ENCODE measurements at regions not wholly inside any gene's neighbourhood (a gene's known extent, or its start where the extent isn't known, plus 50 kb on each side); places are given as distances from the start of the nearest gene placed in this dataset.
"Not testable (repeated sequence)": the region's sequence is repeated elsewhere in the genome, so short reads cannot be mapped to it uniquely, and the experiment has no call there.

DNA sequence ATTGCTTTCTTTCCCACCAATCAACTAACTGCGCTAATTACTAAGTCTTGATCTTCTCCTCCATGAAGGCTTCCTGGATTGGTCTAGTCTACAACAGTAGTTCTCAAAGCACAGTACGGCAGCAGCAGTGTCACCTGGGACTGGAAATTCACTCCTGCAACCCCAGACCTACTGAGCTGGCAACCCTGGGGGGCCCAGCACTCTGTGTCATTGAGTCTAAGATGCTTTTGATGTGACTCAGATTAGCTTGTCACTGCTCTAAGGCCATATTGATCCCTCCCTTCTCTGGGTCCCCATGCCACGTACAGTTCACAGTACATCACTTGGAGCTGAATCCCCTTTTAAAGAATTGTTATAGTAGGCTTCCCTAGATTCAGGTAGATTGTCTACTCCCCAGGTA is 65.7 kb upstream of the KMT2C start:
- no peak overlapping the region for H3K27ac ChIP-seq (ENCODE audit: low read depth, low read length)
- Mint-ChIP-seq H3K27me3 (ENCODE audit: low read depth, unreplicated experiment) (no peaks in the 10 kb centered on the region), H3K9me3 (ENCODE audit: unreplicated experiment) (no peaks in the 10 kb centered on the region), H3K36me3 (ENCODE audit: low read depth, unreplicated experiment) (no peaks in the 10 kb centered on the region), H3K27ac (ENCODE audit: unreplicated experiment) (no peak overlapping the region), H3K4me1 (ENCODE audit: low read depth, unreplicated experiment) (peaks cover 6% of the 10 kb centered on the region), H3K4me3 (ENCODE audit: unreplicated experiment) (no peak overlapping the region)
- H4K20me1 ChIP-seq (ENCODE audit: insufficient read depth, low read length), result no peaks in the 10 kb centered on the region
- H3K4me2 ChIP-seq (ENCODE audit: low read length), result no peak overlapping the region
- FAIRE-seq (no peak), DNase-seq (ENCODE audit: low read depth) (no peak)
- H3K4me1 ChIP-seq (ENCODE audit: insufficient read depth, low read length), result no peaks in the 10 kb centered on the region
- no peak for TF ChIP-seq EZH2 (IDR thresholded peaks at IDR 0.05; ENCODE audit: insufficient read depth, low read length)
- TF ChIP-seq, protein P1, sequence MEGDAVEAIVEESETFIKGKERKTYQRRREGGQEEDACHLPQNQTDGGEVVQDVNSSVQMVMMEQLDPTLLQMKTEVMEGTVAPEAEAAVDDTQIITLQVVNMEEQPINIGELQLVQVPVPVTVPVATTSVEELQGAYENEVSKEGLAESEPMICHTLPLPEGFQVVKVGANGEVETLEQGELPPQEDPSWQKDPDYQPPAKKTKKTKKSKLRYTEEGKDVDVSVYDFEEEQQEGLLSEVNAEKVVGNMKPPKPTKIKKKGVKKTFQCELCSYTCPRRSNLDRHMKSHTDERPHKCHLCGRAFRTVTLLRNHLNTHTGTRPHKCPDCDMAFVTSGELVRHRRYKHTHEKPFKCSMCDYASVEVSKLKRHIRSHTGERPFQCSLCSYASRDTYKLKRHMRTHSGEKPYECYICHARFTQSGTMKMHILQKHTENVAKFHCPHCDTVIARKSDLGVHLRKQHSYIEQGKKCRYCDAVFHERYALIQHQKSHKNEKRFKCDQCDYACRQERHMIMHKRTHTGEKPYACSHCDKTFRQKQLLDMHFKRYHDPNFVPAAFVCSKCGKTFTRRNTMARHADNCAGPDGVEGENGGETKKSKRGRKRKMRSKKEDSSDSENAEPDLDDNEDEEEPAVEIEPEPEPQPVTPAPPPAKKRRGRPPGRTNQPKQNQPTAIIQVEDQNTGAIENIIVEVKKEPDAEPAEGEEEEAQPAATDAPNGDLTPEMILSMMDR (IDR thresholded peaks at IDR 0.05; ENCODE audit: insufficient read depth, low read depth, low read length), result no peak
- no peak overlapping the region for H3K9ac ChIP-seq (ENCODE audit: low read length)
- H3K79me2 ChIP-seq (ENCODE audit: insufficient read depth, low read length), result no peaks in the 10 kb centered on the region
- no peak overlapping the region for H2AFZ ChIP-seq (ENCODE audit: low read depth, low read length)
- H3K27me3 ChIP-seq (ENCODE audit: insufficient read depth, low read length), result no peaks in the 10 kb centered on the region
- no peaks in the 10 kb centered on the region for H3K36me3 ChIP-seq (ENCODE audit: insufficient read depth, low read length)
- H3K9me3 ChIP-seq (ENCODE audit: insufficient read depth, low read depth, low read length), result no peaks in the 10 kb centered on the region
- no peak overlapping the region for H3K4me3 ChIP-seq (ENCODE audit: insufficient read depth, low read depth, low read length)

DNA sequence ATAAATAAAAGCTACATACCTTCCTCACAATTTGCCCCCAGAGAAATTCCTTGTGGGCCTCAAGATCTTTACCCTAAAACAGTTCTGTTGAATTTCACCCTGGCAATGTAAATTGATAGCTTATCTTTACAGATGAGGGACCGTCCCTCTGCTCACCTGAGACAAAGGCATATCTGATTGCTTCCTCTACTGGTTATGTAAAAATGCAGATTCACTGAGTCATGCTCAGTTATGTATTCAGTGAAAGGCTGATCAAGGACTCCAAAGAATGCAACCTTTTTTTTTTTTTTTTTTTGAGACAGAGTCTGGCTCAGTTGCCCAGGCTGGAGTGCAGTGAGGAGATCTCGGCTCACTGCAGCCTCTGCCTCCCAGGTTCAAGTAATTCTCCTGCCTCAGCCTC is 64.2 kb upstream of the KMT2C start:
- not testable (repeated sequence) for H3K27ac ChIP-seq (ENCODE audit: low read depth, low read length); H3K4me3 ChIP-seq (ENCODE audit: insufficient read depth, low read depth, low read length); H3K4me3 Mint-ChIP-seq (ENCODE audit: unreplicated experiment); H3K4me1 ChIP-seq (ENCODE audit: insufficient read depth, low read length); H3K36me3 Mint-ChIP-seq (ENCODE audit: low read depth, unreplicated experiment); H4K20me1 ChIP-seq (ENCODE audit: insufficient read depth, low read length); H3K9me3 Mint-ChIP-seq (ENCODE audit: unreplicated experiment); FAIRE-seq; H3K9me3 ChIP-seq (ENCODE audit: insufficient read depth, low read depth, low read length); H3K27me3 Mint-ChIP-seq (ENCODE audit: low read depth, unreplicated experiment); H3K27me3 ChIP-seq (ENCODE audit: insufficient read depth, low read length); H3K27ac Mint-ChIP-seq (ENCODE audit: unreplicated experiment); H3K79me2 ChIP-seq (ENCODE audit: insufficient read depth, low read length); H2AFZ ChIP-seq (ENCODE audit: low read depth, low read length); H3K9ac ChIP-seq (ENCODE audit: low read length); DNase-seq (ENCODE audit: low read depth); H3K4me2 ChIP-seq (ENCODE audit: low read length); H3K4me1 Mint-ChIP-seq (ENCODE audit: low read depth, unreplicated experiment); H3K36me3 ChIP-seq (ENCODE audit: insufficient read depth, low read length)

DNA sequence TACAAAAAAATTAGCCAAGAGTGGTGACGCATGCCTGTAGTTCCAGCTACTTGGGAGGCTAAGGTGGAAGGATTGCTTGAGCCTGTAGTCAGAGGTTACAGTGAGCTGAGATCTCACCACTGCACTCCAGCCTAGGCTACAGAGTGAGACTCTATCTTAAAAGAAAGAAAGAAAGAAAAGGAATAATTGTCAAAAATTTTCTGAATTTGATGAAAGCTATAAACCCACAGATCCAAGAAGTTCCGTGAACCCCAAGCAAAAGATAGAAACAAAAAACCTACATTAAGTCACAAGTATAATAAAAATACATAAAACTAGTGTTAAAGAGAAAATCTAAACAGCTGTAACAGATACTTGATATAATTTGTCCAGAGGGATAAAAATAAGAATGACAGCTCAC is 60.1 kb upstream of the KMT2C start:
- Histone ChIP-seq H3K36me3 (ENCODE audit: insufficient read depth, low read length) (no peaks in the 10 kb centered on the region), H2AFZ (ENCODE audit: low read depth, low read length) (no peak overlapping the region), H3K79me2 (ENCODE audit: insufficient read depth, low read length) (no peaks in the 10 kb centered on the region), H3K9ac (ENCODE audit: low read length) (no peak overlapping the region), H3K27ac (ENCODE audit: low read depth, low read length) (no peak overlapping the region), H3K9me3 (ENCODE audit: insufficient read depth, low read depth, low read length) (no peaks in the 10 kb centered on the region), H3K27me3 (ENCODE audit: insufficient read depth, low read length) (no peaks in the 10 kb centered on the region), H3K4me3 (ENCODE audit: insufficient read depth, low read depth, low read length) (no peak overlapping the region), H4K20me1 (ENCODE audit: insufficient read depth, low read length) (no peaks in the 10 kb centered on the region), H3K4me1 (ENCODE audit: insufficient read depth, low read length) (no peaks in the 10 kb centered on the region), H3K4me2 (ENCODE audit: low read length) (no peak overlapping the region)
- Mint-ChIP-seq H3K36me3 (ENCODE audit: low read depth, unreplicated experiment) (no peaks in the 10 kb centered on the region), H3K9me3 (ENCODE audit: unreplicated experiment) (no peaks in the 10 kb centered on the region), H3K4me3 (ENCODE audit: unreplicated experiment) (no peak overlapping the region), H3K27me3 (ENCODE audit: low read depth, unreplicated experiment) (peaks cover 5% of the 10 kb centered on the region), H3K27ac (ENCODE audit: unreplicated experiment) (no peak overlapping the region), H3K4me1 (ENCODE audit: low read depth, unreplicated experiment) (no peaks in the 10 kb centered on the region)
- DNase-seq (ENCODE audit: low read depth) (no peak), FAIRE-seq (no peak)
- TF ChIP-seq, protein P1 (IDR thresholded peaks at IDR 0.05; ENCODE audit: insufficient read depth, low read depth, low read length), result no peak
- no peak for TF ChIP-seq EZH2 (IDR thresholded peaks at IDR 0.05; ENCODE audit: insufficient read depth, low read length)
